GM12878 (cell line): ENCODE measurements at regions not wholly inside any gene's neighbourhood (a gene's known extent, or its start where the extent isn't known, plus 50 kb on each side); places are given as distances from the start of the nearest gene placed in this dataset.

ENCODE experiments used
- ATAC-seq: fragments of 200-7000 bp; cut with Tn5 transposase; 3 replicates; pipeline ENCODE4 v1.9.1; 2020; ENCODE audit warnings: mild to moderate bottlenecking, moderate library complexity
- BruUV-seq: library from RNA; stranded (reverse); fragments of 400-500 nt; replicated peaks from 2 replicates; lab custom pipeline; 2021; lab: Mats Ljungman, UMichigan
- CTCF ChIA-PET: fragments of 300-600 bp; sonication (Branson Sonifier 250); formaldehyde crosslinking; extraction: SDS; loops from one replicate; lab custom pipeline; 2021; ENCODE audit warnings: inconsistent platforms; lab: Yijun Ruan, JAX
- POLR2A ChIA-PET: fragments of 350-600 bp; formaldehyde crosslinking; extraction: SDS; loops from one replicate; lab custom pipeline; 2021; ENCODE audit warnings: inconsistent platforms; lab: Charles Lee
- RAD21 ChIA-PET: fragments of 300-600 bp; sonication (Branson Sonifier 250); formaldehyde crosslinking; loops from one replicate; lab custom pipeline; 2023; ENCODE audit warnings: antibody characterized with exemption; ENCODE audit not compliant: unreplicated experiment; lab: Charles Lee
- SMC1A ChIA-PET: fragments of 300-600 bp; sonication (Branson Sonifier 250); formaldehyde crosslinking; loops from one replicate; lab custom pipeline; 2023; ENCODE audit not compliant: unreplicated experiment, uncharacterized antibody; lab: Charles Lee
- DNase-seq: peaks from one replicate; pipeline ENCODE4 v3.0.0-alpha.2; 2011; ENCODE audit warnings: low read depth, low spot score
- FAIRE-seq: peaks from 3 replicates; lab custom pipeline; 2011; peaks lifted over from hg19 to GRCh38; lab: Jason Lieb, UNC
- H2AFZ ChIP-seq: 2 replicates; pipeline ENCODE4 v1.6.0; 2011; ENCODE audit warnings: low read depth, low read length, control low read depth; ENCODE audit not compliant: control insufficient read depth
- H3K27ac ChIP-seq: 2 replicates; pipeline ENCODE4 v1.5.1; 2011; ENCODE audit warnings: control low read depth; ENCODE audit not compliant: control insufficient read depth, insufficient read depth
- H3K27me3 ChIP-seq, 2 experiments: replicated peaks in 1 of 2; 2 replicates each; pipeline versions ENCODE4 v1.6.0 to v1.6.1; 2011; ENCODE audit warnings: low read length in 1 of 2; ENCODE audit not compliant: control insufficient read depth in 2 of 2, insufficient read depth in 2 of 2
- H3K36me3 ChIP-seq, 2 experiments: 2 replicates each; pipeline ENCODE4 v1.5.1; 2011; ENCODE audit warnings: low read length in 1 of 2; ENCODE audit not compliant: control insufficient read depth in 2 of 2, insufficient read depth in 2 of 2
- H3K4me1 ChIP-seq: 2 replicates; pipeline ENCODE4 v1.6.1; 2011; ENCODE audit warnings: mild to moderate bottlenecking, low read length, moderate library complexity, mixed read lengths; ENCODE audit not compliant: control insufficient read depth, insufficient read depth
- H3K4me2 ChIP-seq: 2 replicates; pipeline ENCODE4 v1.6.0; 2011; ENCODE audit warnings: control low read depth; ENCODE audit not compliant: control insufficient read depth, insufficient read depth
- H3K4me3 ChIP-seq: fragments of 200-600 bp; sonication (generic); 2 replicates; pipeline ENCODE4 v1.5.1; 2016
- H3K79me2 ChIP-seq: 2 replicates; pipeline ENCODE4 v1.6.0; 2011; ENCODE audit warnings: low read length; ENCODE audit not compliant: control insufficient read depth, insufficient read depth
- H3K9ac ChIP-seq: 2 replicates; pipeline ENCODE4 v1.8.0; 2011; ENCODE audit warnings: low read length, control low read depth, mixed read lengths; ENCODE audit not compliant: control insufficient read depth, insufficient read depth
- H3K9me3 ChIP-seq: replicated peaks from 3 replicates; pipeline ENCODE4 v1.5.1; 2011; ENCODE audit warnings: mild to moderate bottlenecking, low read length; ENCODE audit not compliant: control insufficient read depth, insufficient read depth
- H4K20me1 ChIP-seq: 2 replicates; pipeline ENCODE4 v1.6.0; 2011; ENCODE audit not compliant: control insufficient read depth, insufficient read depth
- BMI1 ChIP-seq: fragments of 450-650 bp; IDR thresholded peaks from 2 replicates; pipeline ENCODE4 v1.6.1; 2016; ENCODE audit warnings: mild to moderate bottlenecking, moderate library complexity, borderline replicate concordance
- HDAC2 ChIP-seq: fragments of 200-600 bp; sonication (generic); IDR thresholded peaks from 2 replicates; pipeline ENCODE4 v1.6.1; 2017
- KAT2A ChIP-seq: conservative IDR thresholded peaks from 2 replicates; pipeline ENCODE4 v1.6.1; 2011; ENCODE audit warnings: low read depth, low read length; ENCODE audit not compliant: control insufficient read depth
- MEF2B ChIP-seq: fragments of 450-650 bp; IDR thresholded peaks from 2 replicates; pipeline ENCODE4 v1.6.1; 2018; ENCODE audit warnings: mild to moderate bottlenecking, moderate library complexity; ENCODE audit not compliant: partially characterized antibody, poor library complexity, severe bottlenecking
- MYB ChIP-seq: fragments of 150-350 bp; IDR thresholded peaks from 2 replicates; pipeline ENCODE4 v1.6.1; 2014; ENCODE audit warnings: mild to moderate bottlenecking, low read depth, low read length, borderline replicate concordance
- NFXL1 ChIP-seq: fragments of 450-650 bp; IDR thresholded peaks from 2 replicates; pipeline ENCODE4 v1.6.1; 2017; ENCODE audit warnings: antibody characterized with exemption, mild to moderate bottlenecking, borderline replicate concordance
- NR2F1 ChIP-seq: fragments of 450-650 bp; conservative IDR thresholded peaks from 2 replicates; pipeline ENCODE4 v1.6.1; 2017; ENCODE audit warnings: mild to moderate bottlenecking
- SP1 ChIP-seq: IDR thresholded peaks from one replicate; pipeline ENCODE4 v1.6.1; 2011; ENCODE audit warnings: low read depth, low read length
- SPI1 ChIP-seq: IDR thresholded peaks from 2 replicates; pipeline ENCODE4 v1.6.1; 2011; ENCODE audit warnings: low read depth, mild to moderate bottlenecking, low read length, moderate library complexity, borderline replicate concordance; ENCODE audit not compliant: insufficient read depth
- YBX1 ChIP-seq: fragments of 450-650 bp; IDR thresholded peaks from 2 replicates; pipeline ENCODE4 v1.6.1; 2016; ENCODE audit warnings: antibody characterized with exemption
- WGBS: methylation state at CpG from one replicate; pipeline ENCODE4 v1.1.6; 2016; ENCODE audit warnings: low lambda C conversion rate; ENCODE audit not compliant: insufficient replicate concordance, insufficient coverage; ENCODE audit errors: missing lambda C conversion rate; 5-methylcytosine and 5-hydroxymethylcytosine counted together
- in situ Hi-C: fragments of 300-500 bp; cut with MboI; formaldehyde crosslinking; loops from 9 replicates; pipeline ENCODE4 v1.14.3; 2018; ENCODE audit warnings: mixed read lengths
- intact Hi-C: fragments of 100-400 bp; cut with micrococcal nuclease; formaldehyde crosslinking; loops from one replicate; pipeline ENCODE4 v1.14.2; 2022; ENCODE audit not compliant: unreplicated experiment
- TF ChIP-seq, protein P1 (sequence below), 3 experiments: IDR thresholded peaks in 2 of 3; conservative IDR thresholded peaks in 1 of 3; 2 replicates each; pipeline ENCODE4 v1.5.1; 2011; ENCODE audit warnings: low read depth in 3 of 3, low read length in 3 of 3, mild to moderate bottlenecking in 3 of 3, control low read depth in 2 of 3, moderate library complexity in 2 of 3, inconsistent platforms in 1 of 3, mixed read lengths in 1 of 3; ENCODE audit not compliant: control insufficient read depth in 2 of 3, insufficient read depth in 1 of 3; ENCODE audit errors: extremely low read depth in 1 of 3
- TF ChIP-seq, protein P2 (sequence below): IDR thresholded peaks from 2 replicates; pipeline ENCODE4 v1.6.1; 2011; ENCODE audit warnings: low read depth, mild to moderate bottlenecking, low read length, moderate library complexity, borderline replicate concordance; ENCODE audit errors: extremely low read depth

DNA sequence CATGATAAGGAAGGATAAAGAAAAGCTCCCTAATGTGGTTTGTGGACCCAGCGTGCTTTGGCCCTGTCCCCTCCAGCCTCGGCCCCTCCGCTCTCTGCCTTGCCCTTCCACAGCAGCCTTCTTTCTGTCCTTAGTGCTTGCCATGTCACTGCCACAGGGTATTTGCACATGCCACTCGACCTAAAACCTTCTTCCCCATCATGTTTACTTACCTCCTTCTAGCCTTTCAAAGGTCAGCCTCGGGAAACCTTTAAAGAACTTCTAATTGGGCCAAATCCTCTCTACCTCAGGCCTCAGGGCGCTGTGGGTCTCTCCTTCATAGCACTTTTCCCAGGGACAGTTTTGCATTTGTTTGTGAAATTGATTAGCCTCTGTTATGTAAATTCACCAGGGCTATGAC lies 73.0 kb downstream of the SCN11A start:
- H4K20me1 ChIP-seq = no peaks in the 10 kb centered on the region
- TF ChIP-seq NR2F1 (no peak), MEF2B (no peak), YBX1 (no peak), NFXL1 (no peak), SP1 (no peak), HDAC2 (no peak), KAT2A (no peak), MYB (no peak), SPI1 (no peak), BMI1 (no peak)
- TF ChIP-seq, protein P1, sequence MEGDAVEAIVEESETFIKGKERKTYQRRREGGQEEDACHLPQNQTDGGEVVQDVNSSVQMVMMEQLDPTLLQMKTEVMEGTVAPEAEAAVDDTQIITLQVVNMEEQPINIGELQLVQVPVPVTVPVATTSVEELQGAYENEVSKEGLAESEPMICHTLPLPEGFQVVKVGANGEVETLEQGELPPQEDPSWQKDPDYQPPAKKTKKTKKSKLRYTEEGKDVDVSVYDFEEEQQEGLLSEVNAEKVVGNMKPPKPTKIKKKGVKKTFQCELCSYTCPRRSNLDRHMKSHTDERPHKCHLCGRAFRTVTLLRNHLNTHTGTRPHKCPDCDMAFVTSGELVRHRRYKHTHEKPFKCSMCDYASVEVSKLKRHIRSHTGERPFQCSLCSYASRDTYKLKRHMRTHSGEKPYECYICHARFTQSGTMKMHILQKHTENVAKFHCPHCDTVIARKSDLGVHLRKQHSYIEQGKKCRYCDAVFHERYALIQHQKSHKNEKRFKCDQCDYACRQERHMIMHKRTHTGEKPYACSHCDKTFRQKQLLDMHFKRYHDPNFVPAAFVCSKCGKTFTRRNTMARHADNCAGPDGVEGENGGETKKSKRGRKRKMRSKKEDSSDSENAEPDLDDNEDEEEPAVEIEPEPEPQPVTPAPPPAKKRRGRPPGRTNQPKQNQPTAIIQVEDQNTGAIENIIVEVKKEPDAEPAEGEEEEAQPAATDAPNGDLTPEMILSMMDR (IDR thresholded peaks at IDR 0.05 in 2 of 3, conservative IDR thresholded peaks at IDR 0.05 in 1 of 3; ENCODE audit: control insufficient read depth in 2 of 3, extremely low read depth in 1 of 3, insufficient read depth in 1 of 3, low read depth in 3 of 3, low read length in 3 of 3) = no peak
- TF ChIP-seq, protein P2, sequence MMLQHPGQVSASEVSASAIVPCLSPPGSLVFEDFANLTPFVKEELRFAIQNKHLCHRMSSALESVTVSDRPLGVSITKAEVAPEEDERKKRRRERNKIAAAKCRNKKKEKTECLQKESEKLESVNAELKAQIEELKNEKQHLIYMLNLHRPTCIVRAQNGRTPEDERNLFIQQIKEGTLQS = no peak
- no peak for FAIRE-seq
- H3K27ac ChIP-seq = no peak overlapping the region
- no peaks in the 10 kb centered on the region for H3K36me3 ChIP-seq
- no peak for DNase-seq
- no peak overlapping the region for H3K4me2 ChIP-seq
- BruUV-seq = no TSS peak
- ChIA-PET SMC1A (interaction anchor here (0.9 kb wide), 1 partner anchor 21 kb away, joined by 3 read pairs; no protein-coding TSS in a partner anchor), POLR2A (no interaction called here), CTCF (no interaction called here), RAD21 (no interaction called here)
- H3K27me3 ChIP-seq = no peaks in the 10 kb centered on the region
- intact Hi-C loops = no loop called here
- H3K79me2 ChIP-seq = no peaks in the 10 kb centered on the region
- in situ Hi-C loops = no loop called here
- H3K4me3 ChIP-seq = no peak overlapping the region
- H3K9me3 ChIP-seq = no peaks in the 10 kb centered on the region
- 37% methylated on average over 6 of the region's 6 CpGs for WGBS
- no peak for ATAC-seq
- no peaks in the 10 kb centered on the region for H3K4me1 ChIP-seq
- H3K9ac ChIP-seq = no peak overlapping the region
- H2AFZ ChIP-seq = no peak overlapping the region
